Uterus (tissue), 2 donors: ENCODE measurements at regions not wholly inside any gene's neighbourhood (a gene's known extent, or its start where the extent isn't known, plus 50 kb on each side); places are given as distances from the start of the nearest gene placed in this dataset.

ENCODE experiments used
- POLR2A ChIP-seq, 2 donors: fragments of 450-650 bp; IDR thresholded peaks; one replicate each; pipeline ENCODE4 v1.6.1; 2016; ENCODE audit warnings: antibody characterized with exemption in 2 of 2, mild to moderate bottlenecking in 1 of 2, moderate library complexity in 1 of 2
- TF ChIP-seq, protein P1 (sequence below), 4 experiments: fragments of 200-600 bp in 2 of 4; fragments of 450-650 bp in 2 of 4; sonication (generic) in 2 of 4; IDR thresholded peaks; one replicate each; pipeline ENCODE4 v1.5.1; 2016 to 2019; ENCODE audit warnings: antibody characterized with exemption in 4 of 4, mild to moderate bottlenecking in 2 of 4, moderate library complexity in 1 of 4

DNA sequence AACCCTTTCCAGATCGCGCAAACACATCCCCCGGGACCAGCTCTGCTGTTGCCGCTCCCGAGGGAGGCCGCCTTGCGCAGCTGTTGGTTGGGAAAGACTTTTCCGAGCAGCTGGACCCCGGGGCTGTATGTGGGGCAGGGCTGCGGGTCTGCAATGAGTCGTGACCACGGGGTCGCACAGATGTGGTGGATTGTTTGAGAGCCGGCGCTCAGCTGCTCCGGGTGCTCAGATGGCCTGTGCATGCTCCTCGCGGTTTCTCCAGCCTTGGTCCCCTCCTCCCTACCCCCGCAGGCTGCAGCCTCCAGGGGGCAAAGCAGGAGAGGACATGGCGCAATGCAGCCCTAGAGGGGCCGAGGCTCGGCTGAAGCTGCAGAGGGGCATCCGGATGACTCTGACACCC is 105.2 kb upstream of the OTOS start:
- TF ChIP-seq POLR2A (IDR thresholded peaks at IDR 0.05): no peak
- TF ChIP-seq, protein P1, sequence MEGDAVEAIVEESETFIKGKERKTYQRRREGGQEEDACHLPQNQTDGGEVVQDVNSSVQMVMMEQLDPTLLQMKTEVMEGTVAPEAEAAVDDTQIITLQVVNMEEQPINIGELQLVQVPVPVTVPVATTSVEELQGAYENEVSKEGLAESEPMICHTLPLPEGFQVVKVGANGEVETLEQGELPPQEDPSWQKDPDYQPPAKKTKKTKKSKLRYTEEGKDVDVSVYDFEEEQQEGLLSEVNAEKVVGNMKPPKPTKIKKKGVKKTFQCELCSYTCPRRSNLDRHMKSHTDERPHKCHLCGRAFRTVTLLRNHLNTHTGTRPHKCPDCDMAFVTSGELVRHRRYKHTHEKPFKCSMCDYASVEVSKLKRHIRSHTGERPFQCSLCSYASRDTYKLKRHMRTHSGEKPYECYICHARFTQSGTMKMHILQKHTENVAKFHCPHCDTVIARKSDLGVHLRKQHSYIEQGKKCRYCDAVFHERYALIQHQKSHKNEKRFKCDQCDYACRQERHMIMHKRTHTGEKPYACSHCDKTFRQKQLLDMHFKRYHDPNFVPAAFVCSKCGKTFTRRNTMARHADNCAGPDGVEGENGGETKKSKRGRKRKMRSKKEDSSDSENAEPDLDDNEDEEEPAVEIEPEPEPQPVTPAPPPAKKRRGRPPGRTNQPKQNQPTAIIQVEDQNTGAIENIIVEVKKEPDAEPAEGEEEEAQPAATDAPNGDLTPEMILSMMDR (IDR thresholded peaks at IDR 0.05): no peak
